Ectodermal cell (in vitro differentiated cells): ENCODE measurements at regions not wholly inside any gene's neighbourhood (a gene's known extent, or its start where the extent isn't known, plus 50 kb on each side); places are given as distances from the start of the nearest gene placed in this dataset.

Experiments
- H3K27ac ChIP-seq: 2 replicates; pipeline ENCODE4 v1.7.0; 2013; ENCODE audit warnings: mild to moderate bottlenecking, low read depth, low read length; ENCODE audit not compliant: insufficient read depth, poor library complexity, severe bottlenecking
- H3K27me3 ChIP-seq: 2 replicates; pipeline ENCODE4 v1.7.0; 2013; ENCODE audit warnings: mild to moderate bottlenecking, low read length; ENCODE audit not compliant: insufficient read depth, control insufficient read depth, poor library complexity, severe bottlenecking
- H3K36me3 ChIP-seq: one replicate; pipeline ENCODE4 v1.7.0; 2013; ENCODE audit warnings: low read length; ENCODE audit not compliant: control insufficient read depth, insufficient read depth
- H3K4me1 ChIP-seq: one replicate; pipeline ENCODE4 v1.7.0; 2013; ENCODE audit warnings: low read length; ENCODE audit not compliant: control insufficient read depth, insufficient read depth
- H3K4me3 ChIP-seq: 2 replicates; pipeline ENCODE4 v1.7.0; 2013; ENCODE audit warnings: low read depth, low read length, control low read depth; ENCODE audit not compliant: insufficient read depth
- H3K9me3 ChIP-seq: 2 replicates; pipeline ENCODE4 v1.7.0; 2013; ENCODE audit warnings: mild to moderate bottlenecking, low read length, moderate library complexity; ENCODE audit not compliant: control insufficient read depth
- WGBS, 2 experiments: methylation state at CpG; one replicate each; pipeline ENCODE4 v1.1.7; 2013; ENCODE audit warnings: missing lambda C conversion rate in 2 of 2; 5-methylcytosine and 5-hydroxymethylcytosine counted together

- H3K36me3 ChIP-seq: no peaks in the 10 kb centered on the region
- no peaks in the 10 kb centered on the region for H3K9me3 ChIP-seq
- no peak overlapping the region for H3K4me3 ChIP-seq
- no peaks in the 10 kb centered on the region for H3K27me3 ChIP-seq
- 86 to 89% methylated on average over 3 of the region's 3 CpGs for WGBS, 2 experiments
- H3K4me1 ChIP-seq: peaks cover 16% of the 10 kb centered on the region
- no peak overlapping the region for H3K27ac ChIP-seq
These were observed 176.1 kb upstream of the TLE3 start for GRCh38 chr15:70273808-70274207.

DNA sequence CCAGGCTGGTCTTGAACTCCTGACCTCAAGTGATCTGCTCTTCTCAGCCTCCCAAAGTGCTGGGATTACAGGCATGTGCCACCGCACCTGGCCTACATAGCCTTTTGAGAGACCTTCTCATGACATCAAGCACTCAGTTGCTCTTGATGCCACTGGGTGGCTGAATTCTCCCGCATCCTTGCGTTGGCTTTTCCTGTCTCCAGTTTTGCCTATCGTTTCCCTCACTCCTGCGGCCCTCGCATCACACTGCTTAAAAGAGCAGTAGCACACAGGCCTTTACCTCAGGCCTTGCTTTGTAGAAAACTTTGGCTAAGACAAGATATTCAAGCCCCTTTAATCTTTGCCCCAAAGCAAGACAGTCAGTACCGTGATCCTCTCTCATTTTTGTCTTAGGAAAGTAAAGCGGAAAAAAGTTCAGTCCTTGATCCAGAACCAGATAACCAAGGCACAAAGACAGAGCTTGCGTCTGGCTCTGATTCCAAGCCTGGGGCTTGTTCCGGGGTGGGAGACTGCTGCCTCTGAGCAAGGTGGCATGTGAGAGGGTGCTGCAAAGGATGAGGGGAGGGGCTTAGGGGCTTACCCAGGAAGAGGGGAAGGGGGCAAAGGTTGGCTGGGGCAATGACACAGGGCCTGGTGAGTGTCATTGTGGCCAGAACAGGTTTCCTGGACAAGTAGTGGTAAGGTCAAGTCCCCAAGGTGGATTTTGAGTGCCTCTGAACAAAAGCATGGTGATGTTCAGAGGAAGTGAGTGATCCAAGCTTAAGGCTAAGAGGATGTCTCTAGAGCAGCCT, 175.0 kb upstream of the TLE3 start:
- Histone ChIP-seq H3K4me3 (no peak overlapping the region), H3K4me1 (peaks cover 25% of the 10 kb centered on the region), H3K36me3 (no peaks in the 10 kb centered on the region), H3K9me3 (no peaks in the 10 kb centered on the region), H3K27me3 (no peaks in the 10 kb centered on the region), H3K27ac (no peak overlapping the region)
- WGBS, 2 experiments: 89 to 92% methylated on average over 10 of the region's 10 CpGs

GRCh38 chr15:70271422-70272088, 173.8 kb upstream of the TLE3 start:
- Histone ChIP-seq H3K36me3 (no peaks in the 10 kb centered on the region), H3K9me3 (no peaks in the 10 kb centered on the region), H3K4me1 (peaks cover 31% of the 10 kb centered on the region), H3K27ac (no peak overlapping the region), H3K27me3 (no peaks in the 10 kb centered on the region), H3K4me3 (no peak overlapping the region)
- WGBS, 2 experiments: 10 to 14% methylated on average over 3 of the region's 3 CpGs

DNA sequence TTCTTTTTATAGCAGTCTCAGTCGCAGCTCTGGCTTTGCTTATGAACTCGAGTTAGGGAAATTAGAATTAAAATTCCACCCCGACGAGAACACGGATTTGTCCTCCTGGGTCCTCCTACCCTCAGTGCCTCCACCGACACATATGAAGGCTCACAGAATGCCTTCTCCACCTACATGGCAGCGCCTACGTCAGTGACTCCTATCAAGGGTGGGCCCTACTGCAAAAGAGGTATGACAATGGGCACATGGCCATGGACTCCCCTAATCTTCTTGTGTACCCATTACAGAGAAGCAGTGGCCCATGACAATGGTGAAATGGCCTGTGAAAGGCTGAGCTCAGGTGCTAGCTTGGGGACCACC, 173.0 kb upstream of the TLE3 start:
- H3K9me3 ChIP-seq: no peaks in the 10 kb centered on the region
- H3K27me3 ChIP-seq: no peaks in the 10 kb centered on the region
- no peak overlapping the region for H3K27ac ChIP-seq
- H3K4me1 ChIP-seq: peaks cover 38% of the 10 kb centered on the region
- no peaks in the 10 kb centered on the region for H3K36me3 ChIP-seq
- no peak overlapping the region for H3K4me3 ChIP-seq
- 93% methylated on average over 8 of the region's 8 CpGs for WGBS, 2 experiments

DNA sequence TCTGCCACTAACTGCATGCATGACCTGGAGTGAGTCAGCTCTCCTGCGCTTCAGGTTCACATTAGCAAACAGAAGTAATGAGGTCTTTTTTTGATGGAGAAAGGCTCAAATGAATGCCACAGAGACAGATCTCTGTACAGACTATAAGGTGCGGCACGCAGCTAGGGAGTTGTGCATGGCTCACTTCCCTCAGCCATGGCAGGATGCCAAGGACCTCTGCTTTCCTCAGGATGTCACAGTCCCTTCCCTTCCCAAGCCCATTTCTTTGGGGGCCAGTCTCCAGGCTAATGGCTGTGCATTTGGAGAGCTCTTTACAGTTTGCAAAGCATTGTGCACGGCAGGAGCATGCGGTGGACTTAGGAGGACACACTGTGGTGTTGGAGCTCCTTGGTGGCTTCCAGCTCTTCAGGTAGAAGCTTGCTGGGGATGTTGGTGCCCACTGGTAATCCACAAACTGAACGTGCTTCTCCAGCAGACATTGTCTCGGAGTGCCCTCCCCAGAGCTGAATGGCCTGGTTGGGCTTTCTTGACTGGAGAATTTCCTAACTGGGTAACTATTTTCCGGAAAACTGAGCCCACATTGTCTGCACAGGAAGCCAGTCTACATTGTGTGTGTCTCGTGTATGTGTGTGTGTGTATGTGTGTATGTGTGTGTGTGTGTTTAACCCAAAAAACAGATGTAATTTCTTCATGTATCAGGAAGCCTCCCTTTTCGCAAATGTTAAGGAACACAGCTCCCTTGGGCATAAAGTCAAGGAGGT, 172.5 kb upstream of the TLE3 start:
- H3K4me1 ChIP-seq: peaks cover 38% of the 10 kb centered on the region
- no peak overlapping the region for H3K4me3 ChIP-seq
- 93 to 96% methylated on average over 10 of the region's 10 CpGs for WGBS, 2 experiments
- no peaks in the 10 kb centered on the region for H3K9me3 ChIP-seq
- no peaks in the 10 kb centered on the region for H3K27me3 ChIP-seq
- H3K36me3 ChIP-seq: no peaks in the 10 kb centered on the region
- H3K27ac ChIP-seq: no peak overlapping the region

- Histone ChIP-seq H3K36me3 (no peaks in the 10 kb centered on the region), H3K9me3 (no peaks in the 10 kb centered on the region), H3K4me3 (no peak overlapping the region), H3K27ac (no peak overlapping the region), H3K27me3 (no peaks in the 10 kb centered on the region), H3K4me1 (peaks cover 41% of the 10 kb centered on the region)
- WGBS, 2 experiments: 84 to 87% methylated on average over 9 of the region's 9 CpGs
These were observed 171.7 kb upstream of the TLE3 start for GRCh38 chr15:70269311-70269911.

GRCh38 chr15:70268698-70269251, 171.1 kb upstream of the TLE3 start:
- Histone ChIP-seq H3K4me3 (no peak overlapping the region), H3K4me1 (peaks cover 47% of the 10 kb centered on the region), H3K27me3 (no peaks in the 10 kb centered on the region), H3K9me3 (no peaks in the 10 kb centered on the region), H3K27ac (no peak overlapping the region), H3K36me3 (no peaks in the 10 kb centered on the region)
- 75 to 76% methylated on average over 18 of the region's 18 CpGs for WGBS, 2 experiments

DNA sequence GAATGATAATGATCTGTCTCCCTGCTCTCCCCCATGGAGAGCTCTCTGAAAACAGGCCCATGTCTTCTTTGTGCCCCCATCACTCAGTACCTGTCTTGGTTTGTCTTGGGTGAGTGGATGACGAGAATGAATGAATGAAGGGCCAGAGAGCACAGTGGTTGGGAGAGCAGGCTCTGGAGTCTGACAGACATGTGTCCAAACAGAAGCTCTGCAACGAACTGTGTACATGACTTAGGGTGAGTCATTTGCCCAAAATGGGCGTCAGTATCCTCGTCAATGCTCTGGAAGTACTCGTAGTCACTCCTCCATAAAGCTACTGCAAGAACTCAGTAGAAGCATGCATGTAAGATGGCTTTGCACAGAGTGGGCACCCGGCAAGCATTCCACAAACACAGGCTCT, 170.2 kb upstream of the TLE3 start:
- H3K36me3 ChIP-seq: no peaks in the 10 kb centered on the region
- WGBS, 2 experiments: 92 to 94% methylated on average over 6 of the region's 6 CpGs
- no peaks in the 10 kb centered on the region for H3K27me3 ChIP-seq
- no peak overlapping the region for H3K27ac ChIP-seq
- H3K4me1 ChIP-seq: peaks cover 54% of the 10 kb centered on the region
- H3K9me3 ChIP-seq: no peaks in the 10 kb centered on the region
- no peak overlapping the region for H3K4me3 ChIP-seq

- no peaks in the 10 kb centered on the region for H3K27me3 ChIP-seq
These were observed 169.6 kb upstream of the TLE3 start for GRCh38 chr15:70267306-70267705.

More at GRCh38 chr15:70267306-70267705, 169.6 kb upstream of the TLE3 start:
- Histone ChIP-seq H3K36me3 (no peaks in the 10 kb centered on the region), H3K4me1 (peaks cover 54% of the 10 kb centered on the region), H3K4me3 (no peak overlapping the region), H3K27ac (no peak overlapping the region), H3K9me3 (no peaks in the 10 kb centered on the region)
- 91 to 99% methylated on average over 2 of the region's 2 CpGs for WGBS, 2 experiments
